Upper lobe of left lung (tissue), 6 donors: ENCODE measurements at regions not wholly inside any gene's neighbourhood (a gene's known extent, or its start where the extent isn't known, plus 50 kb on each side); places are given as distances from the start of the nearest gene placed in this dataset.
"Not testable (repeated sequence)": the region's sequence is repeated elsewhere in the genome, so short reads cannot be mapped to it uniquely, and the experiment has no call there.

ENCODE experiments used
- ATAC-seq, 2 donors: fragments of 200-7000 bp; cut with Tn5 transposase; one replicate each; pipeline ENCODE4 v1.9.1; 2022; ENCODE audit warnings: mild to moderate bottlenecking in 2 of 2, moderate library complexity in 2 of 2; ENCODE audit not compliant: low FRiP score in 2 of 2
- DNase-seq, 2 donors: peaks; one replicate each; pipeline ENCODE4 v3.0.0-alpha.2; 2019 to 2020
- H3K27ac ChIP-seq, 4 donors: fragments of 200-600 bp; sonication (generic); one replicate each; pipeline ENCODE4 v1.5.1; 2016 to 2019
- H3K27me3 ChIP-seq, 4 donors: fragments of 200-600 bp; sonication (generic); one replicate each; pipeline ENCODE4 v1.5.1; 2017 to 2019
- H3K36me3 ChIP-seq, 4 donors: fragments of 200-600 bp; sonication (generic); one replicate each; pipeline ENCODE4 v1.5.1; 2016 to 2019
- H3K4me1 ChIP-seq, 4 donors: fragments of 200-600 bp; sonication (generic); one replicate each; pipeline ENCODE4 v1.5.1; 2018 to 2019
- H3K4me3 ChIP-seq, 4 donors: fragments of 200-600 bp; sonication (generic); one replicate each; pipeline ENCODE4 v1.5.1; 2017 to 2019; ENCODE audit warnings: mild to moderate bottlenecking in 2 of 4, moderate library complexity in 1 of 4
- H3K9me3 ChIP-seq, 4 donors: fragments of 200-600 bp; sonication (generic); one replicate each; pipeline ENCODE4 v1.5.1; 2018 to 2019
- CTCF ChIP-seq, 6 experiments: fragments of 450-650 bp in 4 of 6; fragments of 200-600 bp in 2 of 6; sonication (generic) in 2 of 6; IDR thresholded peaks; one replicate each; pipeline ENCODE4 v1.5.1; 2016 to 2019; ENCODE audit warnings: antibody characterized with exemption in 6 of 6
- EP300 ChIP-seq, 4 donors: sonication (generic); formaldehyde crosslinking; IDR thresholded peaks; one replicate each; pipeline ENCODE4 v1.5.1; 2017; ENCODE audit warnings: antibody characterized with exemption in 4 of 4, control low read depth in 2 of 4
- POLR2A ChIP-seq, 4 donors: fragments of 450-650 bp; IDR thresholded peaks; one replicate each; pipeline ENCODE4 v1.5.1; 2016 to 2017; ENCODE audit warnings: antibody characterized with exemption in 4 of 4, mild to moderate bottlenecking in 2 of 4
- POLR2AphosphoS5 ChIP-seq, 2 donors: sonication (generic); formaldehyde crosslinking; IDR thresholded peaks; one replicate each; pipeline ENCODE4 v1.5.1; 2017; ENCODE audit warnings: antibody characterized with exemption in 2 of 2
- WGBS, 2 donors: methylation state at CpG; one replicate each; pipeline ENCODE4 v1.1.5; 2017 to 2018; 5-methylcytosine and 5-hydroxymethylcytosine counted together
- donor health status: DM: no; HTN: no; CAD: no; lungs with moderate emphysema.
- donor health status: DM: no; HTN: yes; CAD: no; lungs with severe emphysema.

DNA sequence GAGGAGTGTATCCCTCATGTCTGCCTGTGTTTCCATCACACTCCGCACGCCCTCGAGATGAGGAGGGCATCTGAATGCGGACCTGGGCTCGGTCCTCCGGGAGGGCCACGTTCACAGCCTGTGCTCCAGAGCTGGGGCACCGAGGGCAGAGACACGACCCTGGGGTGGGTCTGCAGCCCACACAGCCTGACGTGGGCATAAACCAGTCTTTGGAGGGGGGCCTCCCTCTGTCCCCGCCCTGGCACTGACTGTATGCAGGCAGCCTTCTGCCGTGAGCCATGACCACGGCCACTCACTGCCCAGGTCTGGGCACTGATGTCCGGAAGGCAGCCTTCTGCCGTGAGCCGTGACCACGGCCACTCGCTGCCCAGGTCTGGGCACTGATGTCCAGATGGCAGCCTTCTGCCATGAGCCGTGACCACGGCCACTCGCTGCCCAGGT, 1425.1 kb downstream of the BRD1 start:
- DNase-seq (peak in 1 of 2 donors; percentile 50), ATAC-seq (no peak)
- no peaks in the 10 kb centered on the region for H3K27me3 ChIP-seq
- no peak overlapping the region for H3K4me3 ChIP-seq
- WGBS, 2 donors: 86 to 95% methylated on average over 9 to 21 of the region's 21 CpGs
- no peaks in the 10 kb centered on the region for H3K9me3 ChIP-seq
- TF ChIP-seq POLR2AphosphoS5 (IDR thresholded peaks at IDR 0.05) (no peak), EP300 (IDR thresholded peaks at IDR 0.05) (no peak), CTCF (IDR thresholded peaks at IDR 0.05) (no peak), POLR2A (IDR thresholded peaks at IDR 0.05) (no peak)
- H3K36me3 ChIP-seq: no peaks in the 10 kb centered on the region
- H3K4me1 ChIP-seq: no peaks in the 10 kb centered on the region
- no peak overlapping the region for H3K27ac ChIP-seq

DNA sequence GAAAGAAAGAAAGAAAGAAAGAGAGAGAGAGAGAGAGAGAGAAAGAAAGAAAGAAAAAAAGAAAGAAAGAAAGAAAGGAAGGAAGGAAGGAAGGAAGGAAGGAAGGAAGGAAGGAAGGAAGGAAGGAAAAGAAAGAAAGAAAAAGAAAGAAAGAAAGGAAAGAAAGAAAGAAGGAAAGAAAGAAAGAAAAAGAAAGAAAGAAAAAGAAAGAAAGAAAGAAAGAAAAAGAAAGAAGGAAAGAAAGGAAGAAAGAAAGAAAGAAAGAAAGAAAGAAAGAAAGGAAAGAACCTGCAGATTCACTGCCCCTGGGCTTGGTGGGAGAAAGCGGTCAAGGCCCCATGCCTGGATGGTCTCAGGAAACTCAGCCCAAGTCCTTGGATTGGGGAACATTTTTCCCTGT, 1426.2 kb downstream of the BRD1 start:
- not testable (repeated sequence) for H3K4me1 ChIP-seq, H3K36me3 ChIP-seq, DNase-seq, ATAC-seq, H3K9me3 ChIP-seq, H3K27me3 ChIP-seq, H3K27ac ChIP-seq, H3K4me3 ChIP-seq
- WGBS, 2 donors: 100% methylated on average over 1 of the region's 1 CpG

GRCh38 chr22:48398181-48398905, 1429.3 kb downstream of the BRD1 start:
- no peak for TF ChIP-seq POLR2A (IDR thresholded peaks at IDR 0.05)
- TF ChIP-seq CTCF (IDR thresholded peaks at IDR 0.05): no peak
- TF ChIP-seq EP300 (IDR thresholded peaks at IDR 0.05): no peak
- DNase-seq (no peak), ATAC-seq (no peak)
- no peaks in the 10 kb centered on the region for H3K27me3 ChIP-seq
- no peak overlapping the region for H3K27ac ChIP-seq
- no peaks in the 10 kb centered on the region for H3K4me1 ChIP-seq
- H3K4me3 ChIP-seq: no peak overlapping the region
- no peaks in the 10 kb centered on the region for H3K36me3 ChIP-seq
- 86 to 91% methylated on average over 11 of the region's 11 CpGs for WGBS, 2 donors
- H3K9me3 ChIP-seq: no peaks in the 10 kb centered on the region

DNA sequence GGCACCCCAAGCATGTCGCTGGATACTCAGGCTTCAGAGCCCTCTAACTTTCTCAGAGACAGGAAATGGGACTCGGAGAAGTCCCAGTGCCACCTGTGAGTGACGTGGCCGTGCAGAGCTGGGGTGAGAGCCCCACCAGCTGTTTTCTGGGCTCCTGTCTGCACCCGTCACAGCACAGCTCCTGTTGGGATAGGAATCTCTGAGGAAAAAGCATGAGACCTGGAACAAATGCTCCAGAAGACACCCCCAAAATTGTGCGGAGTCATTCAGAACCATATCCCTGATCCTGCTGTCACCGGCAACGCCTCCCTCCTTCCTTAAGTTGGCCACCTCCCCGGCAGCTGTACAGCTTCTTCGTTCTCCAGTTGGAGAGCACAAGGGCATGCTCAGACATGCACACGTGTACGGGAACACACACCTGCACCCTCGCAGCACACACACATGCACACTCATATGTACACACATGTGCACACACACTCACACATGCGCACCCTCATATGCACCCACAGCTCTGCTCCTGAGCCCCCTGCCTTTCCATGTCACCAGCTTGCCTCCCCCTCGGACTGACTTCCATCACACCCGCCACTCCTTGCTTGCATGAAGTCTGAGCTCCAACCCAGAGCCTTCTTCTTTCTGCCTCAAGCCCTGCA, 1430.0 kb downstream of the BRD1 start:
- ATAC-seq (no peak), DNase-seq (no peak)
- TF ChIP-seq EP300 (IDR thresholded peaks at IDR 0.05) (no peak), CTCF (IDR thresholded peaks at IDR 0.05) (no peak), POLR2A (IDR thresholded peaks at IDR 0.05) (no peak), POLR2AphosphoS5 (IDR thresholded peaks at IDR 0.05) (no peak)
- 90 to 96% methylated on average over 10 to 16 of the region's 16 CpGs for WGBS, 2 donors
- Histone ChIP-seq H3K27ac (no peak overlapping the region), H3K9me3 (no peaks in the 10 kb centered on the region), H3K4me1 (no peaks in the 10 kb centered on the region), H3K27me3 (no peaks in the 10 kb centered on the region), H3K36me3 (no peaks in the 10 kb centered on the region), H3K4me3 (no peak overlapping the region)

GRCh38 chr22:48396785-48397530, 1430.7 kb downstream of the BRD1 start:
- H3K4me3 ChIP-seq: no peak overlapping the region
- no peak overlapping the region for H3K27ac ChIP-seq
- no peaks in the 10 kb centered on the region for H3K27me3 ChIP-seq
- peak in 1 of 2 donors; percentile 61 for DNase-seq
- 87 to 88% methylated on average over 18 to 23 of the region's 31 CpGs for WGBS, 2 donors
- H3K36me3 ChIP-seq: no peaks in the 10 kb centered on the region
- no peaks in the 10 kb centered on the region for H3K4me1 ChIP-seq
- TF ChIP-seq POLR2A (IDR thresholded peaks at IDR 0.05) (no peak), POLR2AphosphoS5 (IDR thresholded peaks at IDR 0.05) (no peak), CTCF (IDR thresholded peaks at IDR 0.05) (no peak), EP300 (IDR thresholded peaks at IDR 0.05) (no peak)
- ATAC-seq: no peak
- no peaks in the 10 kb centered on the region for H3K9me3 ChIP-seq
